Type B pancreatic cell (in vitro differentiated cells): ENCODE measurements at regions not wholly inside any gene's neighbourhood (a gene's known extent, or its start where the extent isn't known, plus 50 kb on each side); places are given as distances from the start of the nearest gene placed in this dataset.
"Not testable (repeated sequence)": the region's sequence is repeated elsewhere in the genome, so short reads cannot be mapped to it uniquely, and the experiment has no call there.

Experiments used
- DNase-seq: peaks from one replicate; pipeline ENCODE4 v3.0.0; 2021; ENCODE audit warnings: mixed read lengths; ENCODE audit not compliant: unreplicated experiment; ENCODE audit errors: extremely low spot score
- H3K27ac Mint-ChIP-seq: 2 replicates; pipeline ENCODE4 v1.8.0; 2021; ENCODE audit warnings: mild to moderate bottlenecking, mixed read lengths
- H3K27me3 Mint-ChIP-seq: 2 replicates; pipeline ENCODE4 v1.8.0; 2021; ENCODE audit warnings: mixed read lengths
- H3K36me3 Mint-ChIP-seq: 2 replicates; pipeline ENCODE4 v1.8.0; 2021; ENCODE audit warnings: mixed read lengths
- H3K4me1 Mint-ChIP-seq: one replicate; pipeline ENCODE4 v1.8.0; 2021; ENCODE audit warnings: mixed read lengths; ENCODE audit not compliant: unreplicated experiment
- H3K4me3 Mint-ChIP-seq: 2 replicates; pipeline ENCODE4 v1.8.0; 2021; ENCODE audit warnings: mild to moderate bottlenecking, mixed read lengths
- H3K9me3 Mint-ChIP-seq: 2 replicates; pipeline ENCODE4 v1.8.0; 2021; ENCODE audit warnings: mixed read lengths
- CTCF ChIP-seq: fragments of 200-600 bp; sonication (generic); conservative IDR thresholded peaks from 2 replicates; pipeline ENCODE4 v1.5.0; 2021; ENCODE audit warnings: antibody characterized with exemption, mild to moderate bottlenecking

DNA sequence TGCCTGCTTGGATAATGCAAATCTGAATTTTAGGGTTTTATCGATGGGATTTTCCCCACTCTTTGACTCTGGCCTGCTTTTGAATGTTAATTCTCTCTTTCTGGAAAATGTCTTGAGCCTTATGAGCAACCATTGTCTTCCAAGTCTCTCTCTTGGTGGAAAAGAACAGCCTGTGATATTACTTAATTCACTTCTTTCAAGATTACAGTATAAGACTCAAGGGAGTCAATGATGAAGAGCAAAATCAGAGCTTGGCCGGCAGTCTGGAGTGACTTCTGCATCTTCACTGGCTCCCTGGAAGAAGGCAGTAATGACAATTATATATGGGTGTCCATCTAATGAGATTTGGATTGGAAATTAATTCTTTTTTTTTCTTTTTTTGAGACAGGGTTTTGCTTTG, 122.9 kb upstream of the ZEB2 start:
- no peak for DNase-seq
- H3K36me3 Mint-ChIP-seq: no peaks in the 10 kb centered on the region
- H3K27me3 Mint-ChIP-seq: peaks cover 14% of the 10 kb centered on the region
- H3K27ac Mint-ChIP-seq: no peak overlapping the region
- TF ChIP-seq CTCF: no peak
- no peaks in the 10 kb centered on the region for H3K9me3 Mint-ChIP-seq
- H3K4me1 Mint-ChIP-seq: peaks cover 4% of the 10 kb centered on the region
- H3K4me3 Mint-ChIP-seq: no peak overlapping the region

DNA sequence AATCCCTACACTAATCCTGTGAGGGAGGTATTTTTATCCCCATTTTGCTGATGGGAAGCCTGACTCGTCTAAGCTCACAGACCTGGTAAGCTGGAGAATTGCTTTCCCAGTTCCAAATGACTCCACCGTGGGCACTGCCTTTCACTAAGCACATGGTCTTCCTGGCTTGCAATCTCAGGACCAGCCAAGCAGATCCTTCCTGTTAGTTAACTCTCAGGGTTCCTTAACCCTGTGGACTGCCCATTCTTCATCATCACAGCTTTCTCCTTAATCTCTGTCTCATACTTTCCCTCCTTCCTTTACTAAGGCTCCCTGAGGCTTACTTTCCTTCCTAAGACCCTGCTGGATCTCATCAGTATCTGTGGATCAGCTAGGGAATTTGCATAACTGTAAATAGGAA, 122.2 kb upstream of the ZEB2 start:
- DNase-seq: no peak
- TF ChIP-seq CTCF: no peak
- H3K4me1 Mint-ChIP-seq: peaks cover 4% of the 10 kb centered on the region
- no peak overlapping the region for H3K4me3 Mint-ChIP-seq
- no peaks in the 10 kb centered on the region for H3K36me3 Mint-ChIP-seq
- H3K9me3 Mint-ChIP-seq: no peaks in the 10 kb centered on the region
- peaks cover 14% of the 10 kb centered on the region for H3K27me3 Mint-ChIP-seq
- H3K27ac Mint-ChIP-seq: no peak overlapping the region

GRCh38 chr2:144638250-144638649, 118.3 kb upstream of the ZEB2 start:
- peaks cover 15% of the 10 kb centered on the region for H3K9me3 Mint-ChIP-seq
- H3K27me3 Mint-ChIP-seq: peaks cover 14% of the 10 kb centered on the region
- H3K27ac Mint-ChIP-seq, DNase-seq, H3K4me3 Mint-ChIP-seq, H3K4me1 Mint-ChIP-seq, H3K36me3 Mint-ChIP-seq: not testable (repeated sequence)

DNA sequence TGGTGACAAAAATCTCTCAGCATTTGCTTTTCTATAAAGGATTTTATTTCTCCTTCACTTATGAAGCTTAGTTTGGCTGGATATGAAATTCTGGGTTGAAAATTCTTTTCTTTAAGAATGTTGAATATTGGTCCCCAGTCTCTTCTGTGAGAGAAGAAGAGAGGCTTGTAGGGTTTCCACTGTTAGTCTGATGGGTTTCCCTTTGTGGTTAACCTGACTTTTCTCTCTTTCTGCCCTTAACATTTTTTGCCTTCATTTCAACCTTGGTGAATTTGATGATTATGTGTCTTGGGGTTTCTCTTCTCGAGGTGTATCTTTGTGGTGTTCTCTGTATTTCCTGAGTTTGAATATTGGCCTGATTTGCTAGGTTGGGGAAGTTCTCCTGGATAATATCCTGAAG, 116.9 kb upstream of the ZEB2 start:
- not testable (repeated sequence) for H3K27ac Mint-ChIP-seq, DNase-seq, H3K4me1 Mint-ChIP-seq, H3K36me3 Mint-ChIP-seq, H3K4me3 Mint-ChIP-seq
- peaks cover 15% of the 10 kb centered on the region for H3K9me3 Mint-ChIP-seq
- H3K27me3 Mint-ChIP-seq: peaks cover 10% of the 10 kb centered on the region

DNA sequence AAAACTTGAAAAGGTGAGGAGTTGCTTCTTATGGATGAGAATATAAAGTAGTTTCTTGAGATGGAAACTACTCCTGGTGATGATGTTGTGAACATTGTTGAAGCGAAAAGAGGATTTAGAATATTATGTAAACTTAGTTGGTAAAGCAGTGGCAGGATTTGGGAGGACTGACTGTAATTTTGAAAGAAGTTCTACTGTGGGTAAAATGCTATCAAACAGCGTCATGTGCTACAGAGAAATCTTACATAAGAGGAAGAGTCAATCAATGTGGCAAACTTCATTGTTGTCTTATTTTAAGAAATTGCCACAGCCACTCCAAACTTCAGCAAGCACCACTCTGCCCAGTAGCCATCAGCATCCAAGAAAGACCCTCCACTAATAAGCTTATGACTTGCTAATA, 112.9 kb upstream of the ZEB2 start:
- H3K36me3 Mint-ChIP-seq: no peaks in the 10 kb centered on the region
- no peak for DNase-seq
- H3K27ac Mint-ChIP-seq: no peak overlapping the region
- H3K27me3 Mint-ChIP-seq: peaks cover 18% of the 10 kb centered on the region
- no peaks in the 10 kb centered on the region for H3K4me1 Mint-ChIP-seq
- H3K4me3 Mint-ChIP-seq: no peak overlapping the region
- peaks cover 15% of the 10 kb centered on the region for H3K9me3 Mint-ChIP-seq
- no peak for TF ChIP-seq CTCF

GRCh38 chr2:144631636-144632035, 111.7 kb upstream of the ZEB2 start:
- H3K27me3 Mint-ChIP-seq: peaks cover 26% of the 10 kb centered on the region

More at GRCh38 chr2:144631636-144632035, 111.7 kb upstream of the ZEB2 start:
- no peaks in the 10 kb centered on the region for H3K36me3 Mint-ChIP-seq
- DNase-seq: no peak
- no peak for TF ChIP-seq CTCF
- no peaks in the 10 kb centered on the region for H3K4me1 Mint-ChIP-seq
- peaks cover 15% of the 10 kb centered on the region for H3K9me3 Mint-ChIP-seq
- no peak overlapping the region for H3K27ac Mint-ChIP-seq
- H3K4me3 Mint-ChIP-seq: no peak overlapping the region
